Keratinocyte (primary cell): ENCODE measurements at regions not wholly inside any gene's neighbourhood (a gene's known extent, or its start where the extent isn't known, plus 50 kb on each side); places are given as distances from the start of the nearest gene placed in this dataset.

ENCODE experiments used
- EZH2 ChIP-seq: IDR thresholded peaks from one replicate; pipeline ENCODE4 v1.6.1; 2012; ENCODE audit warnings: inconsistent platforms, mild to moderate bottlenecking, low read length, moderate library complexity
- TF ChIP-seq, protein P1 (sequence below), 3 experiments: IDR thresholded peaks in 1 of 3; conservative IDR thresholded peaks in 1 of 3; optimal IDR thresholded peaks in 1 of 3; 2 replicates in 2 of 3; 3 replicates in 1 of 3; pipeline versions ENCODE3 to v1.5.1; 2011; ENCODE audit warnings: low read length in 3 of 3, mild to moderate bottlenecking in 3 of 3, moderate library complexity in 2 of 3, control low read depth in 1 of 3, inconsistent platforms in 1 of 3; ENCODE audit not compliant: insufficient read depth in 2 of 3; ENCODE audit errors: extremely low read depth in 1 of 3

DNA sequence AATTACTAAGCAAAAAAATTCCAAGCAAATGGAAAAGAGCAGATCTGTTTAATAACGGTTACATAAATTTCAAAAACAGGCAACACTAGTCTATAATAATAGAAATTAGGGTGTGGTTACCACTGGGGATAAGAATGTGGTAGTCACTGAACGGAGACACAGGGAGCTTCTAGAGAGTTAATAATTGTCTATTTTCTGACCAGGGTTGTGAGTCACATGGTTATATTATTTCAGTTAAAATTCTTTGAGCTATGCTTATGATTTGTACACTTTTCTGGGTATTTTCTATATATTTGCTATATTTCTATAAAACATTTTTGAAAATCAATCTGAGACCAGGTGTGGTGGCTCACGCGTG, 433.9 kb upstream of the MAF start:
- TF ChIP-seq, protein P1, sequence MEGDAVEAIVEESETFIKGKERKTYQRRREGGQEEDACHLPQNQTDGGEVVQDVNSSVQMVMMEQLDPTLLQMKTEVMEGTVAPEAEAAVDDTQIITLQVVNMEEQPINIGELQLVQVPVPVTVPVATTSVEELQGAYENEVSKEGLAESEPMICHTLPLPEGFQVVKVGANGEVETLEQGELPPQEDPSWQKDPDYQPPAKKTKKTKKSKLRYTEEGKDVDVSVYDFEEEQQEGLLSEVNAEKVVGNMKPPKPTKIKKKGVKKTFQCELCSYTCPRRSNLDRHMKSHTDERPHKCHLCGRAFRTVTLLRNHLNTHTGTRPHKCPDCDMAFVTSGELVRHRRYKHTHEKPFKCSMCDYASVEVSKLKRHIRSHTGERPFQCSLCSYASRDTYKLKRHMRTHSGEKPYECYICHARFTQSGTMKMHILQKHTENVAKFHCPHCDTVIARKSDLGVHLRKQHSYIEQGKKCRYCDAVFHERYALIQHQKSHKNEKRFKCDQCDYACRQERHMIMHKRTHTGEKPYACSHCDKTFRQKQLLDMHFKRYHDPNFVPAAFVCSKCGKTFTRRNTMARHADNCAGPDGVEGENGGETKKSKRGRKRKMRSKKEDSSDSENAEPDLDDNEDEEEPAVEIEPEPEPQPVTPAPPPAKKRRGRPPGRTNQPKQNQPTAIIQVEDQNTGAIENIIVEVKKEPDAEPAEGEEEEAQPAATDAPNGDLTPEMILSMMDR (optimal IDR thresholded peaks at IDR 0.05 in 1 of 3, IDR thresholded peaks at IDR 0.05 in 1 of 3, conservative IDR thresholded peaks at IDR 0.05 in 1 of 3; ENCODE audit: extremely low read depth in 1 of 3, insufficient read depth in 2 of 3, low read length in 3 of 3) = no peak
- no peak for TF ChIP-seq EZH2
